ENCODE measurements at regions not wholly inside any gene's neighbourhood (a gene's known extent, or its start where the extent isn't known, plus 50 kb on each side); places are given as distances from the start of the nearest gene placed in this dataset.

- H3K4me1 Mint-ChIP-seq (ENCODE audit: low read depth), result peaks cover 25% of the 10 kb centered on the region
- peaks cover 5% of the 10 kb centered on the region for H3K27me3 Mint-ChIP-seq
- H3K36me3 Mint-ChIP-seq (ENCODE audit: low read depth), result peaks cover 7% of the 10 kb centered on the region
- no peak overlapping the region for H3K4me3 Mint-ChIP-seq
- H3K27ac Mint-ChIP-seq, result no peak overlapping the region
- no peaks in the 10 kb centered on the region for H3K9me3 Mint-ChIP-seq
- intact Hi-C loops (cut with micrococcal nuclease), result no loop called here
These were observed 96.7 kb upstream of the RIOK3 start for GRCh38 chr18:23356424-23356823.

DNA sequence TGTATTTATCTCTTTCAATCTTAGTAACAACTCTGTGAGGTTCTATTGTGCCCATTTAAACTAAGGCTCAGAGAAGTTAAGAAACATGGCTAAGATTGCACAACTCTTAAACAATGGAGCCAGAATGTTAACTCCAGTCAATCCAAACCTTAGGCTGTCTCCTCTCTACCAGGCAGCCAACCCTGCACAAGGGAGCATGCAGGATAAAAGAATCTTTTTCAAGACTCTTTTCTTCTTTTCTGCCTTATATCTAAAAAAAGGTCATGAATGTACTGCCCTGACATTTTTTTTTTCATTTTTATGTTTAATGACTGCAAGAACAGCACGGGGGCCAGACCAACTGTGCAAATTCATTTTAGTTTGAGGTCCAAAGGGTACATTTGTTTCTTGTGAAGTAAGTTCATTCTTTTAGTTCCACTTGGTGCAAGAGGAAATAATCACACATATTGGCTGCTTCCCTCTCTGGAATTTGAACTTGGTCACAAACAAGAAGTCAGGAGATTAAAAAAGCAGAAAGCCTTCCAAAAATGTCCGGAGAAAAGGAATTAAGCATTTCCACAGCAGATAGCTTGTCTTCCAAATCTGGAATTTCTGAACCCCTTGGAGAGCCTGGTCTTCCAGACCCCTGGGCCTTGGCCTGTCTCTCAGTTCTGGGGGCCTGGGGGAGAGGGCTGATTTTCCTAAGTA lies 96.0 kb upstream of the RIOK3 start:
- peaks cover 7% of the 10 kb centered on the region for H3K36me3 Mint-ChIP-seq (ENCODE audit: low read depth)
- intact Hi-C loops (cut with micrococcal nuclease), result no loop called here
- H3K9me3 Mint-ChIP-seq, result no peaks in the 10 kb centered on the region

GRCh38 chr18:23357996-23358594 lies 95.0 kb upstream of the RIOK3 start:
- H3K36me3 Mint-ChIP-seq (ENCODE audit: low read depth), result peaks cover 7% of the 10 kb centered on the region

More for the DNA sequence above, 96.0 kb upstream of the RIOK3 start:
- Mint-ChIP-seq H3K27ac (peak overlapping the region; percentile 47), H3K4me3 (no peak overlapping the region), H3K4me1 (ENCODE audit: low read depth) (peaks cover 25% of the 10 kb centered on the region), H3K27me3 (peaks cover 5% of the 10 kb centered on the region)

GRCh38 chr18:23359421-23359820 lies 93.7 kb upstream of the RIOK3 start:
- peaks cover 5% of the 10 kb centered on the region for H3K27me3 Mint-ChIP-seq
- intact Hi-C loops (cut with micrococcal nuclease), result no loop called here
- H3K36me3 Mint-ChIP-seq (ENCODE audit: low read depth), result peaks cover 7% of the 10 kb centered on the region
- no peaks in the 10 kb centered on the region for H3K9me3 Mint-ChIP-seq
- H3K27ac Mint-ChIP-seq, result no peak overlapping the region
- peaks cover 25% of the 10 kb centered on the region for H3K4me1 Mint-ChIP-seq (ENCODE audit: low read depth)
- no peak overlapping the region for H3K4me3 Mint-ChIP-seq

More at GRCh38 chr18:23357996-23358594, 95.0 kb upstream of the RIOK3 start:
- peaks cover 25% of the 10 kb centered on the region for H3K4me1 Mint-ChIP-seq (ENCODE audit: low read depth)
- no peaks in the 10 kb centered on the region for H3K9me3 Mint-ChIP-seq
- H3K27ac Mint-ChIP-seq, result peak overlapping the region; percentile 8
- H3K27me3 Mint-ChIP-seq, result peaks cover 5% of the 10 kb centered on the region
- intact Hi-C loops (cut with micrococcal nuclease), result no loop called here
- H3K4me3 Mint-ChIP-seq, result no peak overlapping the region

DNA sequence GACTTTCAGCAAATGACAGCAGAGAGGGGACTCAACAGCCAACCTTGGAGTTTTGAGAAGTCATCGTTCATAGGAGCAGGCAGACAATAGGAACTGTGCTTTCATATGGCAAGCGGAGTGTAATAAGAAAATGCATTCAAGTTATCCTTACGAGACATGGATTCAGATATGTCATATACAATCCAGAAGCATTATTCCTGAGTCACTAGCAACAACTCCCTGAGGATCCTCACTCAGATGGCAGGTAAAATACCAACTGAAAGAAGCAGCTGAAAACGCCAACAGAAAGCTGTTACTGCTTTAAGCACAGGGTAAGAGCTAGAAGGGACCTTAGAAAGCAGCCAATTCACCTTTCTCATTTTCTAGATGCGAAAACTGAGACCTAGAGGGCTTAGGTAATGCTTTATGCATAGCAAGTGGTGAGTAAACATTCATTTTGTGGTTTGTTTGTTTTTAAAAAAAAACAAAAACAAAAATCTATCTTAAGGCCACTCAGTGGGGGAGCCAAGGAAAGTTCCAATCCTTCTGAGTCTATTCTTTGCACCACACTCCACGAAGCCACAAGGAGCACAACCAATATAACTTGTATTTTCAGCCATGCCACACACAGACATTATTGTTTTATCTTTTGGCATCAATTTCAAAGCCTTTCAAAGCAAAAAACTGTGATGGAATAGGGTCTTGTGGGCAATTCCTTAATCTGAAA lies 89.1 kb upstream of the RIOK3 start:
- Mint-ChIP-seq H3K27me3 (no peaks in the 10 kb centered on the region), H3K4me1 (ENCODE audit: low read depth) (peaks cover under 1% of the 10 kb centered on the region), H3K36me3 (ENCODE audit: low read depth) (no peaks in the 10 kb centered on the region), H3K9me3 (no peaks in the 10 kb centered on the region), H3K27ac (no peak overlapping the region), H3K4me3 (no peak overlapping the region)
- intact Hi-C loops (cut with micrococcal nuclease), result no loop called here

GRCh38 chr18:23365602-23366001 lies 87.5 kb upstream of the RIOK3 start:
- no peaks in the 10 kb centered on the region for H3K9me3 Mint-ChIP-seq
- H3K4me3 Mint-ChIP-seq, result no peak overlapping the region
- no peaks in the 10 kb centered on the region for H3K4me1 Mint-ChIP-seq (ENCODE audit: low read depth)
- intact Hi-C loops (cut with micrococcal nuclease), result no loop called here
- H3K36me3 Mint-ChIP-seq (ENCODE audit: low read depth), result no peaks in the 10 kb centered on the region
- H3K27me3 Mint-ChIP-seq, result no peaks in the 10 kb centered on the region
- H3K27ac Mint-ChIP-seq, result no peak overlapping the region

DNA sequence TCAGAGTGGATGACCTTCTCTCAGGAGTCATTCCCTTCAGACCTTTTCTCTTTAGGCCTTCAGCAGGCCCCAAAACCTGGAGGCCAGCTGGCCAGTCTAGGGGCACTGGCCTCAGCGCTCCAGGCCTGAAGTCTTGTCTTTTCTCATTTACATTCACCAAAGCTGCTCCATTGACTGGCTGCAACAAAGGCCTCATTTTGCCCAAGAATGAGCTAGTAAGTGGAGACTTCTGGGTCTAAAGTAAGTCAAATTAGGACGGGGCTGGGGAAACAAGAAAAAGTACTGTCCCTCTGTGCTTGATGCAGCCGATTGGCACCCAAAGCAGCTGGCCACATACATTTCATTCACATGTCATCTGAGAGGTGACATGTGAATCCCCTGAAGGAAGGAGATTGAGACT lies 83.8 kb upstream of the RIOK3 start:
- no peak overlapping the region for H3K27ac Mint-ChIP-seq
- H3K9me3 Mint-ChIP-seq, result no peaks in the 10 kb centered on the region
- H3K36me3 Mint-ChIP-seq (ENCODE audit: low read depth), result no peaks in the 10 kb centered on the region
- intact Hi-C loops (cut with micrococcal nuclease), result no loop called here
- H3K4me1 Mint-ChIP-seq (ENCODE audit: low read depth), result no peaks in the 10 kb centered on the region
- no peaks in the 10 kb centered on the region for H3K27me3 Mint-ChIP-seq
- no peak overlapping the region for H3K4me3 Mint-ChIP-seq

DNA sequence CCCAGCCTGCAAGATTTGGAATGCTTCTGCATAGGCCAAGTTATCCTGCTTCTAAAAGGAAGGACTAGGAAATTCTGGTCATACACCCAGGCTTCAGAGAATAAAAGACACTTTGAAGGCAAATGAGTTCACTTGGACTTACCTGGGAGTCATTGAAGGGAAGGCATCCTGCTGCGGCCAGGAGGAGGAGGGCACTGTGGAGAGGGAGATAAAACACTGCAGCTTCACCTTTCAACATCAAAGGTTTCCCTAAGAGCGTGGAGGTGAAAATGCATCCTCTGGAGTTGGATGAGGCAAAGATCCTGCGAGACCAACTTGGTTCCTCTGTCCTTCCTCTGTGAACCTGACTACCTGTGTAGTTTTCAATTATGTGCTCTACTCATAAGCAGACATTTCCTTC lies 79.5 kb upstream of the RIOK3 start:
- intact Hi-C loops (cut with micrococcal nuclease), result loop anchor here (10.0 kb wide), 2 partner anchors 239 to 339 kb away; partner anchors contain the start of gene CABLES1
- Mint-ChIP-seq H3K4me3 (no peak overlapping the region), H3K9me3 (no peaks in the 10 kb centered on the region), H3K36me3 (ENCODE audit: low read depth) (no peaks in the 10 kb centered on the region), H3K4me1 (ENCODE audit: low read depth) (no peaks in the 10 kb centered on the region), H3K27me3 (no peaks in the 10 kb centered on the region), H3K27ac (no peak overlapping the region)

- intact Hi-C loops (cut with micrococcal nuclease), result loop anchor here (10.0 kb wide), 2 partner anchors 243 to 343 kb away; partner anchors contain the start of gene CABLES1
These were observed 75.3 kb upstream of the RIOK3 start for GRCh38 chr18:23377669-23378301.

DNA sequence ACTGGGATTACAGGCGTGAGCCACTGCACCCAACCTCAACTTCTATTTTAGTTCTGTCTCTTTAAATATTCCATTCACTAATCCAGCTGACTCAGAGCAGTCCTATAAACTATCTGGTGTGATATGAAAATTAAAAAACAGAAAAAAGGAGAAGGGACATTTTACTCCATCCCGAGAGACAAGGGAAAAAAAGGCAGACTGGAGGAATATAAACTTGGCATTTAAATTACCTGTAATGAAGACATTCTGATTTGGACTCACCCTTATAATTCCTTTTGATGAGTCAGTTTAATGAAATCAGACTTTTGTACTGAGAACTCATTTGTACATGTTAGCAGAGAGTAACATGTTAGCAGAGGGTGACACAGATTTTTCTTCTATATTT lies 74.8 kb upstream of the RIOK3 start:
- Mint-ChIP-seq H3K36me3 (ENCODE audit: low read depth) (peaks cover 6% of the 10 kb centered on the region), H3K9me3 (no peaks in the 10 kb centered on the region), H3K4me3 (no peak overlapping the region), H3K4me1 (ENCODE audit: low read depth) (no peaks in the 10 kb centered on the region), H3K27me3 (no peaks in the 10 kb centered on the region), H3K27ac (no peak overlapping the region)
- intact Hi-C loops (cut with micrococcal nuclease), result loop anchor here (10.0 kb wide), 2 partner anchors 243 to 343 kb away; partner anchors contain the start of gene CABLES1

More at GRCh38 chr18:23377669-23378301, 75.3 kb upstream of the RIOK3 start:
- no peak overlapping the region for H3K4me3 Mint-ChIP-seq
- H3K27me3 Mint-ChIP-seq, result no peaks in the 10 kb centered on the region
- no peaks in the 10 kb centered on the region for H3K4me1 Mint-ChIP-seq (ENCODE audit: low read depth)
- H3K9me3 Mint-ChIP-seq, result no peaks in the 10 kb centered on the region
- peaks cover under 1% of the 10 kb centered on the region for H3K36me3 Mint-ChIP-seq (ENCODE audit: low read depth)
- no peak overlapping the region for H3K27ac Mint-ChIP-seq

GRCh38 chr18:23380001-23380550 lies 73.0 kb upstream of the RIOK3 start:
- peaks cover under 1% of the 10 kb centered on the region for H3K4me1 Mint-ChIP-seq (ENCODE audit: low read depth)
- H3K4me3 Mint-ChIP-seq, result no peak overlapping the region
- H3K9me3 Mint-ChIP-seq, result no peaks in the 10 kb centered on the region
- no peaks in the 10 kb centered on the region for H3K27me3 Mint-ChIP-seq
- intact Hi-C loops (cut with micrococcal nuclease), result no loop called here
- no peak overlapping the region for H3K27ac Mint-ChIP-seq
- peaks cover 9% of the 10 kb centered on the region for H3K36me3 Mint-ChIP-seq (ENCODE audit: low read depth)

GRCh38 chr18:23380817-23381216 lies 72.3 kb upstream of the RIOK3 start:
- H3K27ac Mint-ChIP-seq, result no peak overlapping the region
- H3K36me3 Mint-ChIP-seq (ENCODE audit: low read depth), result peaks cover 9% of the 10 kb centered on the region
- H3K4me3 Mint-ChIP-seq, result no peak overlapping the region
- intact Hi-C loops (cut with micrococcal nuclease), result no loop called here
- no peaks in the 10 kb centered on the region for H3K27me3 Mint-ChIP-seq
- peaks cover 6% of the 10 kb centered on the region for H3K4me1 Mint-ChIP-seq (ENCODE audit: low read depth)
- no peaks in the 10 kb centered on the region for H3K9me3 Mint-ChIP-seq

DNA sequence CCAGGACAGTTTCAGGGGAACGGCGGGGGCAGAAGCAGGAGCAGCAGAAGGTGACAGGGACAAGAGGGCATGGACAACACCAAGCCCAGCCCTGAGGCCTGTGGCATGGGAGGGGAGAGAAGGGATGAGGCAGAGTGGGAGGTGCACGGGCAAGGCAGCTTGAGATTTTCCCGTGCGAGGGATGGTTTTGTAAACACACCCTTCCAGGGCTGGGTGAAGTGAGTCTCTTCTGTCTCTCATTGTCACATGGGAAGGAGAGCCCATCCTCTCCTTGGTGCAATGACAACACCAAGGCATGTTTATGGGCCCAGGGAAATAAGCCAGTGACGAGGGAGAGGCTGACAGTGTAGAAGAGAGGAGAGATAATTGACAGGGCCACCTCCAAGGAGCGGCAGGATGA lies 69.6 kb upstream of the RIOK3 start:
- no peaks in the 10 kb centered on the region for H3K27me3 Mint-ChIP-seq
- peaks cover 6% of the 10 kb centered on the region for H3K4me1 Mint-ChIP-seq (ENCODE audit: low read depth)
- no peak overlapping the region for H3K4me3 Mint-ChIP-seq
- H3K9me3 Mint-ChIP-seq, result no peaks in the 10 kb centered on the region
- intact Hi-C loops (cut with micrococcal nuclease), result no loop called here
- no peak overlapping the region for H3K27ac Mint-ChIP-seq
- H3K36me3 Mint-ChIP-seq (ENCODE audit: low read depth), result peaks cover 9% of the 10 kb centered on the region
